Endodermal cell (in vitro differentiated cells): ENCODE measurements at regions not wholly inside any gene's neighbourhood (a gene's known extent, or its start where the extent isn't known, plus 50 kb on each side); places are given as distances from the start of the nearest gene placed in this dataset.

ENCODE experiments used
- DNase-seq: peaks from one replicate; pipeline ENCODE4 v3.0.0-alpha.2; 2017
- H3K27ac ChIP-seq: 2 replicates; pipeline ENCODE4 v1.5.1; 2013; ENCODE audit warnings: mild to moderate bottlenecking, low read depth, low read length, moderate library complexity
- H3K27me3 ChIP-seq: 2 replicates; pipeline ENCODE4 v1.6.1; 2013; ENCODE audit warnings: mild to moderate bottlenecking, low read length, moderate library complexity; ENCODE audit not compliant: insufficient read depth, control insufficient read depth, poor library complexity, severe bottlenecking
- H3K36me3 ChIP-seq: 2 replicates; pipeline ENCODE4 v1.7.0; 2013; ENCODE audit warnings: mild to moderate bottlenecking, low read length, moderate library complexity; ENCODE audit not compliant: control insufficient read depth, insufficient read depth
- H3K4me1 ChIP-seq: one replicate; pipeline ENCODE4 v1.7.0; 2013; ENCODE audit warnings: low read length; ENCODE audit not compliant: control insufficient read depth, insufficient read depth
- H3K4me3 ChIP-seq: 2 replicates; pipeline ENCODE4 v1.5.1; 2013; ENCODE audit warnings: mild to moderate bottlenecking, low read length, moderate library complexity
- H3K9ac ChIP-seq: 2 replicates; pipeline ENCODE4 v1.6.1; 2013; ENCODE audit warnings: mild to moderate bottlenecking, low read length, moderate library complexity; ENCODE audit not compliant: poor library complexity, severe bottlenecking; ENCODE audit errors: extremely low read depth
- H3K9me3 ChIP-seq: 2 replicates; pipeline ENCODE4 v1.6.1; 2013; ENCODE audit warnings: mild to moderate bottlenecking, low read length, moderate library complexity; ENCODE audit not compliant: control insufficient read depth
- H3K27ac Mint-ChIP-seq: 2 replicates; pipeline ENCODE4 v1.8.0; 2020; ENCODE audit warnings: mixed read lengths
- H3K27me3 Mint-ChIP-seq: 2 replicates; pipeline ENCODE4 v1.8.0; 2021; ENCODE audit warnings: mild to moderate bottlenecking, mixed read lengths; ENCODE audit not compliant: insufficient read depth
- H3K36me3 Mint-ChIP-seq: 2 replicates; pipeline ENCODE4 v1.8.0; 2020; ENCODE audit warnings: low read depth, mixed read lengths
- H3K4me1 Mint-ChIP-seq: 2 replicates; pipeline ENCODE4 v1.8.0; 2020; ENCODE audit warnings: mixed read lengths
- H3K4me3 Mint-ChIP-seq: 2 replicates; pipeline ENCODE4 v1.8.0; 2020; ENCODE audit warnings: mild to moderate bottlenecking, moderate library complexity, mixed read lengths
- H3K9me3 Mint-ChIP-seq: 2 replicates; pipeline ENCODE4 v1.8.0; 2020; ENCODE audit warnings: mild to moderate bottlenecking, mixed read lengths
- WGBS, 2 experiments: methylation state at CpG; one replicate each; pipeline versions ENCODE4 v1.1.5 to v1.1.7; 2013; ENCODE audit warnings: missing lambda C conversion rate in 2 of 2, mixed read lengths in 1 of 2; ENCODE audit not compliant: insufficient coverage in 1 of 2, insufficient read length in 1 of 2; 5-methylcytosine and 5-hydroxymethylcytosine counted together
- TF ChIP-seq, protein P1 (sequence below): fragments of 200-600 bp; sonication (generic); conservative IDR thresholded peaks from 2 replicates; pipeline ENCODE4 v1.5.0; 2021; ENCODE audit warnings: antibody characterized with exemption, mild to moderate bottlenecking

DNA sequence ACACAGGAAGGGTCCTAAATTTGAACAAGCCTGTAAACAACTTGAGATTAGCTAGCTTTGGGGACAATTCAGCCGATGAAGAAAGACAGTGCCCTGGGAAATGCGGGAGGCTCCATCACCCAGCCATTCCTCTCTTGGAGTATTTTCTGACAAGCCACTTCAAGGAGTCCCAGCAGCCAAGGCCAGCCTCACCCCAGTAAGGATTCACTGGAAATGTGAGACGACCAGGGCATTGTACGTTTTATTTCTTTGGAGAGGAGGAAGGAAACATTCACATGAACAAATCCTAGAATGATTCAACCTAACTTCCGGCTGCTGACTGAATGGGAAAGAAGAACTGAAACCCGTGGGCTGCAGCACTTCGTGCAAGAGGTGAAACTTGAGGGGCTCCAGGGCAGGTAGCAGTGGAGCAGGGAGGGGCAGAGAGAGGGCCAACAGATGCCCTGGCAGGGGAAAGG lies 116.4 kb upstream of the ARHGEF3 start:
- H3K36me3 Mint-ChIP-seq, result no peaks in the 10 kb centered on the region
- no peak for DNase-seq
- H3K27me3 Mint-ChIP-seq, result no peaks in the 10 kb centered on the region
- Histone ChIP-seq H3K36me3 (no peaks in the 10 kb centered on the region), H3K4me3 (no peak overlapping the region), H3K4me1 (no peaks in the 10 kb centered on the region), H3K9ac (no peak overlapping the region), H3K27me3 (no peaks in the 10 kb centered on the region), H3K9me3 (no peaks in the 10 kb centered on the region), H3K27ac (no peak overlapping the region)
- WGBS, 2 experiments, result 88 to 96% methylated on average over 5 to 7 of the region's 7 CpGs
- peaks cover 27% of the 10 kb centered on the region for H3K4me1 Mint-ChIP-seq
- no peak overlapping the region for H3K4me3 Mint-ChIP-seq
- no peaks in the 10 kb centered on the region for H3K9me3 Mint-ChIP-seq
- TF ChIP-seq, protein P1, sequence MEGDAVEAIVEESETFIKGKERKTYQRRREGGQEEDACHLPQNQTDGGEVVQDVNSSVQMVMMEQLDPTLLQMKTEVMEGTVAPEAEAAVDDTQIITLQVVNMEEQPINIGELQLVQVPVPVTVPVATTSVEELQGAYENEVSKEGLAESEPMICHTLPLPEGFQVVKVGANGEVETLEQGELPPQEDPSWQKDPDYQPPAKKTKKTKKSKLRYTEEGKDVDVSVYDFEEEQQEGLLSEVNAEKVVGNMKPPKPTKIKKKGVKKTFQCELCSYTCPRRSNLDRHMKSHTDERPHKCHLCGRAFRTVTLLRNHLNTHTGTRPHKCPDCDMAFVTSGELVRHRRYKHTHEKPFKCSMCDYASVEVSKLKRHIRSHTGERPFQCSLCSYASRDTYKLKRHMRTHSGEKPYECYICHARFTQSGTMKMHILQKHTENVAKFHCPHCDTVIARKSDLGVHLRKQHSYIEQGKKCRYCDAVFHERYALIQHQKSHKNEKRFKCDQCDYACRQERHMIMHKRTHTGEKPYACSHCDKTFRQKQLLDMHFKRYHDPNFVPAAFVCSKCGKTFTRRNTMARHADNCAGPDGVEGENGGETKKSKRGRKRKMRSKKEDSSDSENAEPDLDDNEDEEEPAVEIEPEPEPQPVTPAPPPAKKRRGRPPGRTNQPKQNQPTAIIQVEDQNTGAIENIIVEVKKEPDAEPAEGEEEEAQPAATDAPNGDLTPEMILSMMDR, result no peak
- H3K27ac Mint-ChIP-seq, result no peak overlapping the region

DNA sequence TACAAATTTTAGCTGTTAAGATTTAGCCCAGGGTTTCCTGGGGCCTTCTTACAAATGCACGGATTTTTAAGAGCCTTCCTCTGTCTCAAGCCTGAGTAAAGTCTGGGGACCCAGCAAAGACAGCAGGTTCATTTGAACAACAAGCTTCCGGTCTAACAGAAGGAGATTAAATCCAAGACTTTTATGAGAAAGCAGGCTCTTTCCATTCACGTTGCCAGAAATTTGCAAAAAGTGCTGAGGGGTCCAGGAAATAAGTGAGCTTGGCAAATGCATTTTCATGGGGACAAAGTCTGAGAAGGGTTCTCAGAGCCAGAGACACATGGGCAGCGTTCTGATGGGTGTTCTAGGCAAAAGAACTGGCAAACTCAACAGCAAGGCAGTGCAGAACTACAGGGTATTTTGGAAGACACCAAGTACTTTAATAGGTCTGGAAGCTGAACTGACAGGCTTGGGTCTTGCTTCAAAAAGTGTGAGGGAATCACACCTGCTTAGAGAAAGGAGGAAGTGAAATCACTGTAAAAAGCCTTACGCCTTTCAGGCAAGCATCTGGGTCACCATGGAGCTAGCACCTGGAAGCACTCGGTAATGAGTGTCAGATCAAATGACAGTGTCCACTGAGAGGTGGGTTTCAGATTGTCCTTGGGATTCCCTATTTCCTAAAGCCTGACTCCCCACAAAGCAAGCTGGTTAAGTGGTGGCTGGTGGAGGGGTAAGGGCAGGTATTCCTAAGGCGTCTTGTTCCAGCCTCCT lies 115.8 kb upstream of the ARHGEF3 start:
- Mint-ChIP-seq H3K27me3 (no peaks in the 10 kb centered on the region), H3K4me3 (no peak overlapping the region), H3K27ac (no peak overlapping the region), H3K36me3 (no peaks in the 10 kb centered on the region), H3K4me1 (peaks cover 27% of the 10 kb centered on the region), H3K9me3 (no peaks in the 10 kb centered on the region)
- Histone ChIP-seq H3K9ac (no peak overlapping the region), H3K4me3 (no peak overlapping the region), H3K27ac (no peak overlapping the region), H3K9me3 (no peaks in the 10 kb centered on the region), H3K4me1 (no peaks in the 10 kb centered on the region), H3K27me3 (no peaks in the 10 kb centered on the region), H3K36me3 (no peaks in the 10 kb centered on the region)
- DNase-seq, result peak; percentile 51
- TF ChIP-seq, protein P1, result no peak
- 86 to 92% methylated on average over 6 to 7 of the region's 7 CpGs for WGBS, 2 experiments

DNA sequence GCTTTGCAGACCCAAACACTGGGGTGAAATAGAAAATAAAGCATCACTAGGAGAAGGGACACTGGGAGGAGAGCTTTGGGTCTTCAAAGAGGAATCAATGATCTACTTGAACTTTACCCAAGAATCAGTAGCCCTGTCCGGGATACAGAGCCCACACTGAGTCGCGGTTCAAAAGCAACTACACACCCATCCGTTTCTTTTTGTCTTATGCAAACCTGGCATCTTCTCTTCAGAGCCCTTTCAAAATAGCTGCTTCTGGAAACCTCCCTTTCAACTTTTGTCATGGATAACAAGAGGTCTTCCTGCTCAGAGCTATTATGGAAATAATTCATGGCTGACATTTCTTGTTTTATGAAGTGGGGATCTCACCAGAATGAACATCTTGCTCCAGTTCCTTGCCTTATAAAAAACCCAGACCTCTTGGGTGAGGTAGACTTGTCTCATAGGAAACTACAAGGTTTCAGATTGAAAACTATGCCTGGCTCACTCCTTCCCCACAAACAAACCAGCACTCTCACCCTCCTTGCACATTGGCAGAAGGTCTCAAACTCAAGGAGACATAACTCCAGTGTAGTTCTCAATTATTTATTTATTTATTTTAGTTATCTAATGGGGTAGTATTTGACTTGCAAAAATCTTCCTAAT lies 115.1 kb upstream of the ARHGEF3 start:
- Histone ChIP-seq H3K27me3 (no peaks in the 10 kb centered on the region), H3K9ac (no peak overlapping the region), H3K27ac (no peak overlapping the region), H3K4me1 (no peaks in the 10 kb centered on the region), H3K4me3 (no peak overlapping the region), H3K36me3 (no peaks in the 10 kb centered on the region), H3K9me3 (no peaks in the 10 kb centered on the region)
- Mint-ChIP-seq H3K36me3 (no peaks in the 10 kb centered on the region), H3K27ac (no peak overlapping the region), H3K4me3 (no peak overlapping the region), H3K27me3 (no peaks in the 10 kb centered on the region), H3K9me3 (no peaks in the 10 kb centered on the region), H3K4me1 (peaks cover 26% of the 10 kb centered on the region)
- DNase-seq, result no peak
- TF ChIP-seq, protein P1, result no peak
- WGBS, 2 experiments, result 87 to 89% methylated on average over 3 to 4 of the region's 4 CpGs
